ENCODE measurements at regions not wholly inside any gene's neighbourhood (a gene's known extent, or its start where the extent isn't known, plus 50 kb on each side); places are given as distances from the start of the nearest gene placed in this dataset.

DNA sequence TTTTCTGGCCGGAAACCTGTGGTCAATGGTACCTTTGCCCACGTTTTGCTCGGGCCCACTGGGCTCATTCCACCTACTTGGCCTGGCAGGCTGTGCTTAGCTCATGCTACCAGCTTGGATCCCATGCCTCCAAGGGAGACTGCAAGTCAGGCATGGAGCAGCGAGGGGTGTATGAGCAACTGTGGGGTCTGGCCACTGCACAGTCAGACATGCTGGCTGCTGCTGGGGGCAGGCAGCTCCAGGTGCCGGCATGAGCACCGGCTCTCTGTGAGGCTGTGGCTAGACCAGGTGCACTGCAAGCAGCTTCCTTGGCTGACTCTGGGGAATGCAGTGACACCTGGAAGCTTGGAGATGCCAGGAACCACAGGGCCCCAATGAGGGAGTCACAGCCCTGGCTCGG lies 161.1 kb upstream of the DUSP10 start:
- TF ChIP-seq POLR2A (IDR thresholded peaks at IDR 0.05) (no peak), POLR2AphosphoS5 (IDR thresholded peaks at IDR 0.05) (no peak), EP300 (IDR thresholded peaks at IDR 0.05) (no peak)
- TF ChIP-seq, protein P1, sequence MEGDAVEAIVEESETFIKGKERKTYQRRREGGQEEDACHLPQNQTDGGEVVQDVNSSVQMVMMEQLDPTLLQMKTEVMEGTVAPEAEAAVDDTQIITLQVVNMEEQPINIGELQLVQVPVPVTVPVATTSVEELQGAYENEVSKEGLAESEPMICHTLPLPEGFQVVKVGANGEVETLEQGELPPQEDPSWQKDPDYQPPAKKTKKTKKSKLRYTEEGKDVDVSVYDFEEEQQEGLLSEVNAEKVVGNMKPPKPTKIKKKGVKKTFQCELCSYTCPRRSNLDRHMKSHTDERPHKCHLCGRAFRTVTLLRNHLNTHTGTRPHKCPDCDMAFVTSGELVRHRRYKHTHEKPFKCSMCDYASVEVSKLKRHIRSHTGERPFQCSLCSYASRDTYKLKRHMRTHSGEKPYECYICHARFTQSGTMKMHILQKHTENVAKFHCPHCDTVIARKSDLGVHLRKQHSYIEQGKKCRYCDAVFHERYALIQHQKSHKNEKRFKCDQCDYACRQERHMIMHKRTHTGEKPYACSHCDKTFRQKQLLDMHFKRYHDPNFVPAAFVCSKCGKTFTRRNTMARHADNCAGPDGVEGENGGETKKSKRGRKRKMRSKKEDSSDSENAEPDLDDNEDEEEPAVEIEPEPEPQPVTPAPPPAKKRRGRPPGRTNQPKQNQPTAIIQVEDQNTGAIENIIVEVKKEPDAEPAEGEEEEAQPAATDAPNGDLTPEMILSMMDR (IDR thresholded peaks at IDR 0.05): no peak
